HS-5 (cell line): ENCODE measurements at regions not wholly inside any gene's neighbourhood (a gene's known extent, or its start where the extent isn't known, plus 50 kb on each side); places are given as distances from the start of the nearest gene placed in this dataset.
"Not testable (repeated sequence)": the region's sequence is repeated elsewhere in the genome, so short reads cannot be mapped to it uniquely, and the experiment has no call there.

ENCODE experiments used
- DNase-seq: peaks from one replicate; pipeline ENCODE4 v3.0.0-alpha.2; 2012; ENCODE audit warnings: low read depth

DNA sequence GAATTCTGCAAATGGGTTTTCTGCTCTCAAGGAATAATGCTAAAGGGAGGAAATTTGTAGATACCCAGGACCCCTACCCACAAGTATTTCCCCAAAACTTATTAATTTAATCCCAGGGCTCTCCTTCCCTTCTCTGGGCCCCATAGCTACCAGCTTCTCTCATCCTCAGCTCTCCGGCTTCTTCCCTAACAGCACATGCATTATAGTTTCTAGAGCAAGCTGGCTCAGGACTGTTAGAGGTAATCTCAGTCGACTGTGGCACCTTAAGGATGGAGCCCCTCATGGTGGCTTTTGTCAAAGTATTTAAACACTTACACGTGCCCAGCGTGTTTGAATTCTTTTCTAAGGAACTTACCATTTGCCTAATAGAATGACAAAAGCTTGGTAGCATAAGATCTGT is 252.5 kb upstream of the GAS1 start:
- DNase-seq = no peak

DNA sequence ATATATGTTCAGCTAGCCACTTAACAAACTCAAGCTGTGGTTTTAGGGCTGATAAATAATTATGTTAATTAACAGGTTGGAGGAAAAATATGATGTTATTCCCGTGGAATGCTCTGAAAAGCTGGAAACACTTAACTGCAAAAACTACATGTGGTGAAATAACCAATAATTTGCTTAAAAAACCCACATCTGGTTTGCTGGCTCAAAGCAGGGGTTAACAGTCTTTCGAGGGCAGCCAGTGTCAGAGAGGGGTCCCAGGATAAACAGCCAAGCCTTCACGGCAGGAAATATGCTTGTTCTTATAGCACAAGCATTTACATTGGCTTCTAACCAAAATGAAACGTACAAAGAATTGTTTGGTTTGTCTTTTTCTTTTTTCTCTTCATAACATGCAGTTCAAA is 254.0 kb upstream of the GAS1 start:
- no peak for DNase-seq

DNA sequence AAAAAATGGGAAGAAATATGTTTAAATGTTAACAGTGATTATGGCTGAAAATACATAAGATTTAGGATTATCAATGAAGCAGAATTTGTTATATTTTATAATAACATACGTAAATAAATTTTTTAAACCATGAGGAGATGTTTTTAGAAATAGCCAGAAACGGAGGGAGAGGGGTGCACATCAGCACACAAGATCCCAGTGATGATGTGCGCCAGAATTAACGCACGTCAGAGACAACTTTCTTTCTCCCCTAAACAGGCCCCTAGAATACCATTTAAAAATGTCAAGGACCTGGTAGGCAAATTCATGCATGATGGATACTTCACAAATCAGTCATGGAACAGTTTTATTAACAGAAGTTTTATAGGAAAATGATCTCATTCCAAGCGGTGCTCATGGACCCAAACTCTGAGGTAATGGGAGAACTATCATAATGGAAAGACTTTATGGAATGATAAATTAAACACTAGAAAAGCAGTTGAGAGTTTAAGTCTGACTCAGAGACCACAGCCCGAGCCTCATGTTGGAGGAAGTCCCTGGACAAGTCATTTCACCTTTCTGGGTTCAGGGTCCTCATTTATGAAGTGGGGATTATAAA is 258.9 kb upstream of the GAS1 start:
- DNase-seq = peak; percentile 60

DNA sequence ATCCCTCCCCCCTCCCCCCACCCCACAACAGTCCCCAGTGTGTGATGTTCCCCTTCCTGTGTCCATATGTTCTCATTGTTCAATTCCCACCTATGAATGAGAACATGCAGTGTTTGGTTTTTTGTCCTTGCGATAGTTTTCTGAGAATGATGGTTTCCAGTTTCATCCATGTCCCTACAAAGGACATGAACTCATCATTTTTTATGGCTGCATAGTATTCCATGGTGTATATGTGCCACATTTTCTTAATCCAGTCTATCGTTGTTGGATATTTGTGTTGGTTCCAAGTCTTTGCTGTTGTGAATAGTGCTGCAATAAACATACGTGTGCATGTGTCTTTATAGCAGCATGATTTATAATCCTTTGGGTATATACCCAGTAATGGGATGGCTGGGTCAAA is 263.4 kb upstream of the GAS1 start:
- not testable (repeated sequence) for DNase-seq

DNA sequence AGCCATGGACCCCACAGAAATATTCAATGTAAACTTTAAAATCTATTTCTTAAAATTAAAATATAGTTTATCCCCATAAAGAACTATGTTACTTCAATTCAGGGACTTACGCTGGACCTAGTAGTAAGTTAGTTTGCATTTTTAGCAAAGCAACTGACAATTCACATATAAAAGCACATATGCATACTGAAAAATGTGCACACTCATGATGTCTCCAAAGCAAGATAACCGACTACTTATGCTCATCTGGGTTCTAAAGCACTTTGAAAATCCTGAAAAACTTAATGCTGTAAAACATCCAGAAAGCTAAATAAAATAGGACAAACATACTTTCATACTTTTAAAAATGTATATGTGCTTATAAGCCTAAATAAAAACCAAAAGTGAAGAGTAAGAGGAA is 264.4 kb upstream of the GAS1 start:
- no peak for DNase-seq

DNA sequence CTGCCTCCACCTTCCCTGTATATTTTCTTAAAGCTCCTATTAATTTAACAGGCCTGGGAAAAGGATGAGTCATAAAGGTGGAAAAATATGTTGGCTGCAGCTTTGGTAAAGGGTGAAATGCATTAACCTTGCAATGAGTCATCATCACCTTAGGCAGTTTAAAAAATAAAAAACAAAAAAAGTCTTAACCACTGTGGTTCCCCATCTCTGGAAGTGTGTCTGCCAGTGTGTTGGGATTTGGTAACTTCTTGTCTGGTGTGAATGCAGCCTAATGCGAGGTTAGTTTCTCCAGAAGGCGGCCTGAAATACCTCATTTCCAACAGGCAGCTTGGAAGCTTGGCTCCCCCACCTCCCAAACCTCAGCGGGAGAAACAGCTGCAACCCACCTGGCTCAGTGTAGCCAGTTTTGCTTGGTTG is 265.3 kb upstream of the GAS1 start:
- DNase-seq = no peak

DNA sequence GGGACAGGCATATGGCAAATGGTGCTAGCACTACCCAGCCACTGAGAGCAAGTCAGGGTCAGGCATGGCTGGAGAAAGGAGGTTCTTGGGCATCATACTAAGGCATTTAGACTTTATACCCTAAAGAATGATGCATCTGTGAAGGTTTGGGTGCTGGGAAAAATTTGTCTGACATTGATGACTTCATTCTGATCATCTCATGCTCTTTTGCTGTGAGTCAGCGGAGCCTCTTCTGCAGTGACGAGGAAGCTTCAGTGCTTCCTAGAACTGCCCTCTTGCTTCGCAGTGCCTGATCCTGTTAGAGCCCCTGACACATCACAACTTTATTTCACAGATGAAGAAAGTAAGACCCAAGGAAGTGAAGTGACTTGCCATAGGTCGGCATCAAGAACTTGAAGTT is 266.6 kb upstream of the GAS1 start:
- no peak for DNase-seq

DNA sequence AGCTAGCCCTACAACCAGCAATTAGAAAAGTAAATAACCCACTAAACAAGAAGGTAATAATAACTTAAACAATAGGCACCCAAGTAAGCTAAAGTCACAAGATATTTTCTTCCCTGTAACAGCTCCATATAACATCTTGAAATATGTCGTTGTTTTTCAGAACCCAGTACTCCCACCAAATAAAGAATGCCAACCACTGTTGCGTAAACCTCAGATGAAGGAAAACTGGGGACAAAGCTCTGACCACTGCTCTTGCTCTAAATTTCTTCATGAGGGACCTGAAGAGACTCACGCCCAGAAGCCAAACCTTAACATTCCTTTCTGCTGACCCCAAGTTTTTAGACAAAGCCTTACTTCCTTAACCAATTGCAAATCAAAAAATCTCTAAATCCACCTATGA is 267.7 kb upstream of the GAS1 start:
- no peak for DNase-seq

DNA sequence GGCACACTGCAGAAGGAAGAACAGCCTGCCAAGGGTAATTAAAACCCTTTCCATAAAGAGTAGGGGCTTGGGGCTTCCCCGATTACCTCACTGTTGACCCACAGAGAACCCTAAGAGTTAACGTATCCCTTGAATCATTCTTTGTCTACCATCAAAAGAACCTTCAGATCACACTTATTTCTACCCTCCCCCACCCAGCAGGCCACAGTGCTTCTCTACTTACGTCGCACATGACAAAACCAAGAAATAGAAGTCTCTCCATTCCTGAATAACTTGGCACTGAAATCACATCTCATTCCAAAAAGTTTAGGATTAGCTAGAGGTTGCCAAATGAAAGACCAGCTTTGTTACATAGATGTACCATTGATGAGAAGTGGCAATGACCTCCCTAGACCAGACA is 268.7 kb upstream of the GAS1 start:
- no peak for DNase-seq

DNA sequence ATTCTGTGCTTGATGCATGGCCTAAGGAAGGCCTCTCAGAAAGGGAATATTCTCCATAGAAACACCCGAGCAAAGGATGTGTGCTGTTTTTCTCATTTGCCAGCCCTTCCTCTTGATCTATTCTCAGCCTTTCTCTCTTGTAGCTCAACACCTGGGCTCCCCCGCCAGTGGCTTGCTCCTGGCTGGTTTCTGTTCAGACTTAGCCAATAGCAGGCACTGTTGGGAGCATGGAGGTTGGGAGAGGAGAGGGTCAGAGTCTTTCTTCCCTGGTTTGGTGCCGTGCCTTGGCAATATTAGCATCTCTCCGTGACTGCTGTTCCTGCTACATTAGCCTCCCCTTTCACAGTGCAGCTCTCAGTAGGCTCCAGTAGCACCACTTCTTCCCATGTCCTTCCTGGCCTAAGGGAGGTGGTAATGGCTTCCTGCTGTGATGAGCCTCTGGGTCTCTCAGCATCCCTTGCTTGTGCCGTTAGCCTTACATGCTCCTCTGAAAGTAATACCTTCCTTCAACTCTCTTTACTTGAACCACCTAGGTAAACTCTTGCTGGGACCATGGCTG is 269.7 kb upstream of the GAS1 start:
- DNase-seq = no peak

DNA sequence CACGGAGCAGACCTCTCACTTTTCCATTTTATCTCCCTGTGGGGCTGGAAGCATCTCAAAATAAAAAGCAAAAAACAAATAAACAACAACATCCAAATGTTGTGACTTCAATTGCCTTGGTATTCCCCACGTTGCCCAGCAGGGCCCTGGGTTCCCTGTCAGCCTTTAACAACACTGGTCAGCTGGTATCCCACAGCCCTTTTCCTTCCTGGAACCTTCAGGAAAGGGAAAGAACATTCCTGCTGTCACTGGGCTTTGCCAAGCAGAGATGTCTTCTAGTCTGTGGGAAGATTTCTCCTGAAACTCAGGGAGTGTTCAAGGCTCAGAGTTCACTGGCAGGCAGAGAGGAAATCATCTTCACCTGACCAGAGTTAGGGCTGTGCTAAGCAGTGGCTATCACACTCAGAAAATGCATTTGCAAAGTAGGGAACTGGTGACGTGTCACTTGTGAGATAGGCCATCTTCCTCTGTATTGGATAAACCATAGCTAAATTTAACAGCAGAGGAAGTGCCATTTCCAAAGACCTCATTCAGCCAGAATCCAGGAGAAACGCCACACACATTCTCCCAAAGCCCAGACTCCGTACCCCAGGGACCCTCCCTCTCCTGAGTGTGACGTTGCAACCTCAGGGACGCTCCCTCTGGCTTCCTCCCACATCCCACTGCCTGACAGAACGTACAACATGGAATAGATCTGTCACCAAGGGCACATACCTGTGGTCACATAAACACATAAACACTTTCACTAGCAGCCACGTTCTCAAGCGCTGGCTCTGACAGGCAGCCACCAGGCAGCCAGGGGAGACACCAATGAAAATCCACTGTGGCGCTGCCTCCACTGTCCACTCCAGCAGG is 274.0 kb upstream of the DAPK1 start:
- no peak for DNase-seq

DNA sequence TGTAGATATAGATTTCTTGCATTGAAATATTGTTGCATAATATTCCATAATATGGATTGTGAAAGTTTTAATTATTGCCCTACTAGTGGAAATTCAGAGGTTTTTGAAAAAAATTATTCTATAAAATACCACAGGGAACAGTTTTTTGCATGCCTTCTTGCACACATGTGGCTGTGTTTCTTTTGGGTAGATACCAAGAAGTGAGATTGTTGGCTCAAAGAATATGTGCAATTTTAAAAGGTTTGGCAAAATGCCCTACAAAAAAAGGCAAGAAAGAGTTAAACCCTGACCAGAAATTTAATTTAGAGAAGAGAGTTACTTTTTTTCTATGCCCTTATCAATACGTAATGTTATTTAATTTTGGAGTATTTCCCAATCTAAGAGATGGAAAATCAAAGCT is 270.8 kb upstream of the DAPK1 start:
- DNase-seq = no peak

DNA sequence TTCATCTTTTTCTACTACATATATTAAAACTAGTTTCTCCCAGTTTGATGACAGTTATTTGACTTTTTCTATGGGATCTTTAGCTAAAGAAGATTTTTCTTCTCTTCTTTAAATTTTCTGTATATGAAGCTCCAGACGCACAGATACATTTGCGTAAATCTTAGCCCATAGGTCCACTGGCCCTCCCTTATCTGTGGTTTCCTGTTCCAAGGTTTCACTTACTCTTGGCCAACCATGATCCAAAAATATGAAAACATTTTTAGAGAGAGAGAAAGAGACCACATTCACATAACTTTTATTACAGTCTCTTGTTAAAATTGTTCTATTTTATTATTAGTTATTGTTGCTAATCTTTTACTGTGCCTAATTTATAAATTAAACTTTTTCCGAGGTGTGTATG is 270.2 kb upstream of the DAPK1 start:
- no peak for DNase-seq

DNA sequence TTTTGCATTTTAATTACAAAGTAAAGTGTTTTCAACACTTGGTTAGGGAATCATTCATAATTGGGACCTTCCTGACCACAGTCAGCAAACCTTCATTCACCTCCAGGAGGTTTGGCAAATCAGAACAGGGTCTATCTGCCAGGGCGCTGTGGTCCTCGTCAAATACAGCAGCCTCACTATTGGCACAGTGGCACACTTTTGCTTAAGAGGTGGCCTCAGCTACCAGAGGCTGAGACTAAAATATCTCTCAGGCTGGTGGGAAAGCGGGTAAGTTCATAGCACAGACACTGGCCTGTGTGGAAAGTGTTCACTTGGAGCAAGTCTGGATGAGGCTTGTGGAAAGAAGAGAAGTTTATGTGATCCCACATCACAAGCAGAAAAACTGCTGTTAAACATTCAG is 268.6 kb upstream of the DAPK1 start:
- no peak for DNase-seq

DNA sequence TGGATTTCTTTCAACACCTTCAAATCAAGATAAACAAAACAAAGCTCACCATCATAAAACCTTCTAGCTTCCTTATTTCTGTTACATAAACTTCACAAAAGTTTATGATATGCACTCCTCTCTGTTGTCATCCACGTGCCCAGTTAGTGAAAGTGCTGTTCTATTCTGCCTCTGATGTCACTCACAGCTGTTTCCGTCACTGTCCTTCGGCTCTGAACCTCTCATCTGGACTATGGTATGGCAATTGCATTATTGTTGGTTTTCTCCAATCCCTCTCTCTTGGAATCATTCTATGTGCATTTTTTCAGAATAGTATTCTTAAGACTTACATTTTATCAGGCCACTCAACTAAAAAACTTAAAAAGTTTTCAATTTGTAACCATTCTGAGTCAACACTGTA is 264.2 kb upstream of the DAPK1 start:
- no peak for DNase-seq

DNA sequence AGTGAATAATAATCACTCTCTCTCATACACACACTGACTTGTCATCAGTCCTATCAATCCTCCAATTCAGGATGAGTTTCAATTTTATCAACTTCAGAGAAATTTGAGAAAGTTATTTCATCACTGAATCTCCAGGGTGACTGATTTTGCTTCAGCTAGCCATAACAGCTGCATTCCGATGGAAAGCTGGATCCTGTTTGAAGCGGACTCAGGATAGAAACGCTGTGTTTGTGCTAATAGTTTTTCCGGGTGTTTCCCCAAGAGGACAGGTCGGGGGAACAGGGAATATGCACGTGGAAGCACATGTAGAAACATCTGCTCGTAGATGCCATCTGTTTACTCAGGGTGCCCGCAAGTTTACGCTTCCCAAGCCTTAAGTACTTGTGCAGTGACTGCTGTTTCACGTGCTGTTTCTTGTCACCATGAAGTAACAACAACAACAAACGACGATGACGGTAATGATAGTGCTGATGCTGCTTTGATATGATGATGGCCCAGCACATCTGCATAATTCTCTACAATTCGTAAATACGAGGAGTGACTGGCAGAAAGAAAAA is 263.7 kb upstream of the DAPK1 start:
- DNase-seq = no peak

DNA sequence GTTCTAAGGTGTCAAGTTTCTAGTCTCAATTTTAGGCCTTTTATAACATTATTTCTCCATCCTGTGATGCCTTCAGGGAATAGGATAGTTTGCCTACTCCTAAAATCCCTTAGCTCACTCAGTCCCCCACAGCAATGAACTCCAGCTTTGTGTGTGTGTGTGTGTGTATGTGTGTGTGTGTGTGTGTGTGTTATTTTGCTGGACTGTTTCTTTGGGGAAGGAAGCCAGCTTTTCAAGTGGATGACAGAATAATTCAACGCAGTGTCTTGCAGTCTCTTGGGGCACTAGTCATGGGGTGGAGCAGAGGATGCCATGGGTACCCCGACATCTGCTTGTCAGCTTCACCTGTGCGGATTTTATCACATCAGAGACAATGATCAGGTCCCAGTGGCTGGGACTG is 262.8 kb upstream of the DAPK1 start:
- no peak for DNase-seq

DNA sequence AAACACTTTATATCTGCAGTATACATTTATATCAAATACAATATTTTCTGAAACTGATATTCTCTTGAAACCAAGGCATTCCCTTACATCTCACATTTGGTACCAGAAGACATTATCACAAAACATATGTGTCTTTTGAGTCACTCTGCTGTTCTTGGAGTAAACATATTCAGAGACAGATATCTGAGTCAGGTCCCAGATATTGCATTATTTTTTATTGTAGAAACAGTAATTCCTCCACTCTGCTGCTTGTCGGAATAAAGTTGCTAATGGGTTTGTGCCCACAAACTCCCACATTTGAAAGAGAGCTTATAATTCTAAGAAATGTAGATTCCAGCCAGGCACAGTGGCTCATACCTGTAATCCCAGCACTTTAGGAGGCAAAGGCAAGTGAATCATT is 261.1 kb upstream of the DAPK1 start:
- DNase-seq = no peak

DNA sequence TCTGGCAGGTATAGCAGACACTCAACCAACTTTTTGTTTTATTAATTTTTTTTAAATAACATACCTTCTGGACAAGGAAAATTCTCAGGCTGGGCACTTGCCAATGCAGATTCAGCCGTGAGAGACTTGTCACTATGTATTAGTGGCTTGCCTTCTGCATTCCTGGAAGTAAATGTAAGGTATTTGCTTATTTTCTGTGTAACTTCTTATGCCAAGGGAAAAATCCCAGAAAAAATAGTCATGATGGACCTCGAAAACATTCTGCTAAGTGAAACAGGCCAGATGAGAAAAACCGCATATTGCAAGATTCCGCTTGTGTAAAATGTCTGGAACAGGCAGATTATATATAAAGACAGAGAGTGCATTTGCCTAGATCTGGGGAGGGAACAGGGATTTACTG is 260.3 kb upstream of the DAPK1 start:
- no peak for DNase-seq

DNA sequence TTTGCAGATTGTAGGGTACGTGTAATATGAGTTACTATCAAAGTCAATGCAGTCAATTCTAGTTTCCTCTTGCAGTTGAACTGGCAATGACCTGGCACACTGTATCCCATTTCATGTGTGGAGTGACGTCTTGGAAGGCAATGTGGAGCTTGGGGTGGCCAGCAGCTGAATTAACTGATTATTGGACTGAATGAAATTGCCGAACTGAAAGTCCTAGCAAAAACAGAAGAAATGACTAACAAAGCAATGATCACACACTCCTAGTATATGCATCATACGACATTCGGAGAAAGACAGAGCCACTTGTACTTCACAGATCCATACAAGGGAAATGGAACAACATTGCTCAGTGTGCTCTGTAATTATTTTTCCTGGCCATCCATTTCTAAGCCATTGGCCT is 259.1 kb upstream of the DAPK1 start:
- no peak for DNase-seq

DNA sequence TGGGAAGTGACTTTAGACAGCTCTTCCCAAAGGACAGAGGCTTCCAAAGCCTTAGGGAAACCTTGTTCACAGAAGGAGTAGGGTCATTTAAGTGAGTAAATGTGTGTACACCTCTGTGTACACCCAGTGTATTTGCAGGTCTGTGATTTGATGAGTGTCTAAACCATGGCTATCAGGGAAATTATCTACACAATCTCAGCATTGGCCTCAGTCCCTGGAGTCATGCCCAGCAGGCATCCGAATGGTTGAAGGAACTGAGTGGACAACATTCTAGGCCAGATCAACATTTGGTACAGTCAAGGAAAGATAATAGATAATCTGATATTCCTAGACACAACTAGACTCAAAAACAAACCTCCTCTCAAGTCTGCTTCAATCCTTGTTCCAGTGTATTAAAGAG is 258.4 kb upstream of the DAPK1 start:
- no peak for DNase-seq

DNA sequence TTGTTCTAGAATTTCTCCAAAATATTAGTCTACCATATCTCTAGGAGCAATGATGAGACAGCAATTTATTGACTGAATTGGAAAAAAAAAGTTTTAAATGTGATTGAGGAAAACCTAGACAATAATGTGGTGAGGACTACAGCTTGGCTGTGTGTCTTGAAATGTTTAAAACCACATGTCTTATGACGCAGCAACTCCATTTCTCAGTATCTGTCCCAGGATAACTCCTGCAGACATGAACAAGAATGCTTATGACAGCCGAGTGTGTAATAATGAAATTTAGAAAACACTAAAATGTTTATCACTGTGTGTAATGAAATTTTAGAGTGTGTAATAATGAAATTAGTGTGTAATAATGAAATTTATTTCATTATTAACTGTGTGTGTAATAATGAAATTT is 254.1 kb upstream of the DAPK1 start:
- DNase-seq = no peak

DNA sequence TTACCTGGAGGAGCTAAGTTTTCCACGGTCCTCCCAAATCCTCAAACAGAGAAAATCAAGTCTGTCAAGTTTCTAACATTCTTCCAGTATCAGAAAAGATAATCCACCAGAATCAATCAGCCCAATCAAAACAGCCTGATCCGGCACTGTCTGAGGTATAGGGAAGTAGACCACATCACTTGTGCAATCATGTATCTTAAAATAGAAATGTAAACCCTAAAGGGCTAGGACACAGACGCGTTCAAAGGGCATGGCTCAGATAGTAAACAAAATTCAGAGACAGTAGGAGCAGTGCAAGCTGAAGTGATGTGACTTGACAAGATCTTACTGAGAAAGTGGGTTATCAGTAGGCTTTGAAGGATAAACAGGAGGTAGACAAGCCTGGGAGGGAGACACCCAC is 252.4 kb upstream of the DAPK1 start:
- DNase-seq = no peak
